ENCODE measurements at regions not wholly inside any gene's neighbourhood (a gene's known extent, or its start where the extent isn't known, plus 50 kb on each side); places are given as distances from the start of the nearest gene placed in this dataset.

DNA sequence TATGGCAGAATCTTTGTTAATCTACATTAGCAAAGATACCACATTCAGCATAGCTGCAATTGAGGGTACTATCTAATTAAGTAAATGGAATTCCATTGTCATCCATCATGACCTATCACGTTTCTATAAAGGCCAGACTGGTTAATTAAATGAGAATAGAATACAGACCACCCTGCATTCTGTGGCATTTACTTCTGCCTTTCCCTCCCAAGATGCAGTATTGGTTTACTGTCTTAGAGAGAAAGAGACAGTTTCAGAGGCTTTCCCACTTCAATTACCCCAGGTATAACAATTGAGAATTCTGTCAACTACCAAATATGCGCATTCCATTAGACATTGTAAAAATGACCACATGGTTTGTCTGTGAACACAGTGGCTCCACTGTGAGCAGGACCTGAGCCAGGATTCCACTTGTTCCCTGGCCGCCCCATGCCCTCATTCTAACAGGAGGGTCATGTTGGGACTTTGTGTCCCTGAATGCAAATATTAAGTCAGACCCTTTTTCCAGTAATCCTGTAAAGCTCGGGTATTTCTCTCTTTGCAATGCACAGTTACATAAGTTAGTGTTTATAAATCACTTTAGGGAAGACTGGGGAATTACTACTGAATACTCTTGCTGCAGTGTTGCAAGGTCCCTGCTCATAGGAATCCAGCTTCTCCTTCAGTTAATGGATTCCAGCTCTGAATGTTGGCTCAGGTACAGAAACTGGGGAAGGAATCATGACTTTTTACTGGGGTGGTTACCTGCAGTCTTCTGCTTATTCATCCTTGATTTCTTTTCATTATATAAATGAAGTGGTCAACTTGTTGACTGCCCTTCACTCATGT lies 261.0 kb downstream of the PDGFC start:
- no peak for DNase-seq

- no peak for DNase-seq
These were observed 266.3 kb downstream of the PDGFC start for GRCh38 chr4:156705311-156705710.

DNA sequence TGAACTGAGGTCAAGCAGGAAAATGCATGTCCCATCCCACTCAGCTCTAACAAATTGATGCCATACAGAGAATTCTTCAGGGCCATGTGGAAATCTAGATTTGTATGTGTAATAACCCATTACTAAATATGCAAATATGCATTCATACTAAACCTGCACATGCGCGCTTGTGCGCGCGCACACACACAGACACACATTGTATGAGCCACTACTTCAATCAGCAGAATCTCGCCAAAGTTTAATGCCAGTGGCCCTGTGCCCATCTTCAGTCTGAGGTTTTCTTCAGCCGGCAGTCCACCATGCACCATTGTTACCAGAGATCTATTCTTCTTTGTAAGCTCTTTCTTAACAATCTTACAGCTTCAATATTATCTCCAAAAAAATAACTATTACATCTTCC lies 276.4 kb downstream of the PDGFC start:
- DNase-seq = no peak

DNA sequence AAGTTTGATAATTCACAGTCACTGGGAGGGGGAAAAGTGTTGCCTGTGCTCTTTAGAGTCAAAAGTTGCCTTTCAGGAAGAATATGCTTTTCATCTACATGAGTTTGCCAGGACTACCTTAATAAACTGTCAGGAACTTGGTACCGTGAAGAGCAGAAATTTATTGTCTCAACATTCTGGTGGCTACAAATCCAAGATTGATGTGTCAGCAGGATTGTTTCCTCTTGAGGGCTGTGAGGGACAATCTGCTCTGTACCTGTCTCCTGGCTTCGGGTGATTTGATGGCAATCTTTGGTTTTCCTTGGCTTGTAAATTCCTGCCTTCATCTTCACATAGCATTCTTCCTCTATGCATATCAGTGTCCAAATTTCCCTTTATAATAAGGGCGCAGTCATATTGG lies 277.2 kb downstream of the PDGFC start:
- no peak for DNase-seq

DNA sequence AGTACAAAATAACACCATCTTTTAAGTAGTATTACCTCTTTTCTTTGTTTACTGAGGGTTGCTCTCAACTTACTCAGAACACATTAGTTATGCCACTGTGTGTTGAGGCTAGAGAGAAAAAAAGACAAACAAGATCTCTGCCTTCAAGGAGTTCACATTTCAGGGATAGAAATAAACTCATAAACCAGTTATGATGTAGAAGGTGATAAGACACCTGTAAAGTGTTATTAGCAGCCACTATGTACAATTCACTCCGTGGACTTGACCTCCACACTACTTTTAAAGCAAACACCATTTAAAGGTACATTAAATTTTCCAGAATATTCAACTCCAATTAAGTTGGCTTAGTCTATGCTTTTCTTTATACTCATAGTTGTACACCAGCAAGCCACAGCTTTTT lies 278.0 kb downstream of the PDGFC start:
- DNase-seq = no peak

- no peak for DNase-seq
These were observed 279.6 kb downstream of the PDGFC start for GRCh38 chr4:156692016-156692415.

GRCh38 chr4:156690572-156690971 lies 281.0 kb downstream of the PDGFC start:
- no peak for DNase-seq

- no peak for DNase-seq
These were observed 285.5 kb downstream of the PDGFC start for GRCh38 chr4:156686120-156686519.

DNA sequence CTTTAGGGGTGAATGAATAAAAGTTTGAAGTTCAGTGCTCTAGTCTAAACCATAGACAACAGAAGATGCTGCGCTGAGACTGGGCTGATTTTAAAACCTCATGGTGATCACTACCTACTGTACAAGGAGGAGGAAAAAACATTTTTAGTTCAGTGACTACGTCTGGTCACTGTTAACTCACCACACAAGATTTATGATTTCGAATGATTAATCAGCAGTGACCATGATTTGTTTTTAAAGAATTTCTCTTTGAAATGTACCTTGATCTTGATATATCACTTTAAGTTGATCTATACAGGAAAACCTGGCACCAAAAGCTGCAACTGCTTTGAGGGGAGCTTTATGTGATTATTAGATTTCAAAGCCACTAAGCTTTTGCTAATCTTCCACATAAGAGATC lies 286.3 kb downstream of the PDGFC start:
- DNase-seq = no peak

- no peak for DNase-seq
These were observed 293.9 kb downstream of the PDGFC start for GRCh38 chr4:156677656-156678055.

DNA sequence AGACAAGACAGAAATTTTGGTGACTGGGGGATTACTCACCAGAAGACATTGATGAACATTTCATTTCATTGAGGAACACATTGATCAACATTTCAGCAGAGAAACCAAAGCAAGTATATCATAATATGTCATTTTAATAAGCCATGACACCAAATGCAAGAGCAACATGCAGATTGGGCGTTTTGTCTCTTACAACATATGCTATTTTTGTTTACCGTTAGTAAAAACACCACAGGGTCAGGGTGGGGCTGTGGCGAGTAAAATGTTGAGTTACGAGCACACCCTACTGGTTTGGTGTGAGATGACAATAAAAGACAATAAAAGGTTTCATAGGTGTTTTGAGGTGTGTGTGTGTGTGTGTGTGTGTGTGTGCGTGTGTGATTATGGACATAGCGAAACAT lies 294.5 kb downstream of the PDGFC start:
- DNase-seq = no peak

DNA sequence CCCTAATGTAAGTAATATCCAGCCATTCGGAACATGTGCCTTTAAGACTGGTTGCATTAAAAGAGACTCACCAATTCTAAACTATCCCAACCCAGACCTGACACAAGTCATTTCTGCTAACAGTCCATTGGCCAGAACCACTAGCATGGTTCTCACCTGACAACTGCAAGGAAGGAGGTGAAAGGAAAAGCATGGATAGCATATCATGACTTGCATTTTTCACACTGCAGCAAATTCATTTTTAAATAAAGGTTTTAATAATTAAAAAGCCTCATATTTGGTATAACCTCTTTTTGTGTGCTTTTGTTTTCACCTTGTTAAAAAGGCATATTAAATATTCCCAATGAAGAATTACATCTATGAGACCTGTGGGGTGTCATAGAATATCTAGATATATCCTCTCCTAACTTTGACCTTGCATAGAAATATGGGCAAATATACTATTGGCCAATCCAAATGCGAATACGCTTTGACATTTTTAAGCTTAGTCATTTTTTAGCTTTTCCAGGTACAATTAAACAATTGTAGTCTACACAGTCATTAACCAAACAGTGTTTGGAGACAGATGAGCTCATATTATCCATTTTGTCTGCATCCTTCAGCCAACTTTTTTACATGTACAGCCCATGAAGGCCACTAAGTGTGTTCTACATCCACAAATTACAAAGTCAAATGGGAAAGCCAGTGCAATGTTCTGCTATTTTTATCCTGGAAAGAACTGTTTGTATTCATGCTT lies 295.3 kb downstream of the PDGFC start:
- no peak for DNase-seq

DNA sequence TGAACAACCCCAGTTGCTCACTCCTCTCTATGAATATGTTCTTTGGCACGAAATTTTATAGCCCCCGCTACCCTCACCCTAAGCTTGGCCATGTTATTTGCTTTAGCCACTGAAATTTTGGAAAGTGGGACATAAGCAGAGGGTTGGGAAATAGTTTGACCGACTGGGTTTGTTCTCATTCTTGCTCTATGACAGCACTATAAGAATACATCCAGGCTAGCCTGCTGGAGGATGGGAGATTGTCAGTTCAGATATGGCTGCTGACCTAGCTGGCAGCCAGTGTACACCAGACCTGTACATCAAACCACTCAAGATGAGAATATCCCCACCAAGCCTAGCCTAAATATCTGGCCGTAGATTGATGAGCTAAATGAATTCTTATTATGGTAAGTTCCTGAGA lies 298.1 kb downstream of the PDGFC start:
- DNase-seq = no peak

DNA sequence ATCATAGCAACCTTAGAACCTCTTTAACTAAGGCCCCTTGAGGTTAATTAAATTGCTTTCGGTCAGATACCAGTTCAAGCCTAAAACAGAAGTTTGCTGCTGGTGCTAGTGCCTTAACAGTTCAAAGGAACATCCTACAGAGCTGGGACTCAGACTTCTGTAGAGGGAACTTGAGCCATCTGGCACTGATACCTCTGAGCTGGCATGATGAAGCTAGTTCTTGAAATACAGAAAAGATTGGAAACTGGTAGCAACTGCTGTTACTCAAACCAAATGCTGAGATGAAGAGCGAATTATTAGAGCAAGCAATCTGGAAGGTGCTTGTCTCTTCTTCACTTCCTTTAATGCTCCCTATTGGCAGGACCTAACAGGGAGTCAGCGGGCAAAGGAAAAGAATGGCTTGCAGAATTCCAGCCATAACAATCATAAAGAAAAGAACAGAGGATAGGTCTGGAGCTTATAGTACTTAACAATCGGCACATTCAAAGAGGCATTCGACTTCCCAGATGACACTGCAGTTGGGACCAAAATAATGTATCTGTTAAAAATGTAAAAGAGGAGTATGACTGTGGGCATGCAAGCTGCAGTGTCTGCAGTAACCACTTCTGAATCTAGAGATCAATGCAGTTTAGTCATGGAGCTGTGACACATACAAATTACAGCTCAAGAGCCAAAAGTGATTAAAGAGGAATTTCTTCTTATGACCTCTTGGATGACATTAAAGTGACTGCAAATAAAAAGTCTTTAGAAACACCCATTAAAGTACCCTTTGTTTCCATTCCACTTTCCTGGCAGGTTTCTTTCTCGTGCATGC lies 298.9 kb downstream of the PDGFC start:
- DNase-seq = no peak

- DNase-seq = no peak
These were observed 305.7 kb downstream of the PDGFC start for GRCh38 chr4:156665780-156666366.

DNA sequence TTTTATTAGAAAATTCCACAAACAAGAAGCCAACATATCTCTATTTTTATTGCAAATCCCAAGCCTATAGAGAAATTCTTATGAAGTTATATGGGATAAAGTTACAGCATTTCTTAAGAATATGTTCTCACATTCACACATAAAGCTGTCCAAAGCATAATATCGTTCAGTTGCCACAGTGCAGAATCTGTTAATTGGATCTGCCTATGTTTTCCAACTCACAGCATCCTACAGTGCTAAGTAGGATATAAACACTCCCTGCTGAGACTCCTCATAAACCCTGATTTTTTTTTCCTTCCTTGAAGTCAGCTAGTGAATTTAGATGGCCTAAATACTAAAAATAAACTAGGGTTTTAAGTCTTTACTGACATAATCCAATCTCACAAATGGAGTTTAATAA lies 307.9 kb downstream of the PDGFC start:
- no peak for DNase-seq

GRCh38 chr4:156662921-156663320 lies 308.7 kb downstream of the PDGFC start:
- no peak for DNase-seq

DNA sequence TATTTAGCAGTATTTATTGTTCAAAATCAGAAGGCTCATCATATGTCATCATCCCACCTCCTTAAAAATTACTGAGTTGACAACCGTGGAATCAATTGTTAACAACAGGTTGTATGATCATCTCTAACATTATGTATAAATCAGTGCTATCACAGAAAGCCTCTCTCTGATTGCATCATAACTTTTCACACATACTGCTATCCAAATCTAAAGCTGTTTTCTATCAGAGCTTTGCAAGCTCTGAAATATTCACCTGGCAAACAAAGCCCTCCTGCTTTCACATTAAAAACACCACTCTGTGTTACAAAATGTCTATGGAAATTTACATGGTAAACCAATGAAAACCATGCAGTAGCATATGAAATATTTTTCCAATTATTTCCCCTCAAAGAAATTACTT lies 310.0 kb downstream of the PDGFC start:
- DNase-seq = no peak

- DNase-seq = no peak
These were observed 311.1 kb downstream of the PDGFC start for GRCh38 chr4:156660465-156660864.

DNA sequence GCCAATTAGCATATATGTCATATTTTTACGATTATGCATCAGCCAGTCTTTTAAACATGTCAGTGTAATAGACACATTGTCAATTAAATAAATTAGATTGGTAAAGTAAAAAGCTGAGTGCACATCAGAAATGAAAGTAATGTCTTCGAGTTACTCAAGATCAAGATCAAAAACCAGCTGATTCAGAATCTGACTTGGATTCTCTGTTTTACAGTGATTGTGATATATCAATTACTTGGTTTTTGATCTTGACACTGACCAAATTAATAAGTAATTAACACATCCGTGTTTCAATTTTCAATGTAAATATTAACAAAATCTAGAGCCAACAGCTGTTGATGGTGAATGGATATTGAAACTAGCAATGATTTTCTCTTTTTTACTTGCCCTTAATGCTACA lies 311.6 kb downstream of the PDGFC start:
- no peak for DNase-seq

DNA sequence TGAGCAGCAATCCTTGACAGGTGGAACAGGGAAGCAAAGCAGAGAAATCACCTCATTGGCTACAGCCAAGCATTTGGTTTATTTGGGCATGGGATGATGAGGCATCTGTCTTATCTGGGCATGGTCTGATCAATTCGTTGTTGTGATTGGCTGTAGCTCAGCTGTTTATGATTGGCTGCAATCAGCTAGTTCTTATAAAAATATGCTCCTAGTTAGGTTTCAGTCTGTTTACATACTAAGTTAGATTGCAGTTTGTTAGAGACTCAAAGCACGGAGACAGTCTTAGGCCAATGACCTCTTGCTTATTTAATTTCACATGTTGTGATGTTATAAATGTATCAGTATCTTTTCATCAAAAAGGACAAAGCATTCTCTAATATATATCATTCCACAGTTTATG lies 312.0 kb downstream of the PDGFC start:
- no peak for DNase-seq

- no peak for DNase-seq
These were observed 314.7 kb downstream of the PDGFC start for GRCh38 chr4:156656896-156657295.

GRCh38 chr4:156654410-156654809 lies 317.2 kb downstream of the PDGFC start:
- DNase-seq = no peak

All from GDM1 (cell line).